Glutamatergic neuron (in vitro differentiated cells): ENCODE measurements at regions not wholly inside any gene's neighbourhood (a gene's known extent, or its start where the extent isn't known, plus 50 kb on each side); places are given as distances from the start of the nearest gene placed in this dataset.

Source experiments
- DNase-seq: peaks from one replicate; pipeline ENCODE4 v3.0.0; 2022
- H3K27ac Mint-ChIP-seq: one replicate; pipeline ENCODE4 v1.8.0; 2020; ENCODE audit warnings: mild to moderate bottlenecking, mixed read lengths, inconsistent platforms; ENCODE audit not compliant: unreplicated experiment
- H3K27me3 Mint-ChIP-seq: one replicate; pipeline ENCODE4 v1.8.0; 2020; ENCODE audit warnings: mild to moderate bottlenecking, moderate library complexity, mixed read lengths, inconsistent platforms; ENCODE audit not compliant: unreplicated experiment
- H3K36me3 Mint-ChIP-seq: one replicate; pipeline ENCODE4 v1.8.0; 2020; ENCODE audit warnings: mild to moderate bottlenecking, mixed read lengths, inconsistent platforms; ENCODE audit not compliant: unreplicated experiment
- H3K4me1 Mint-ChIP-seq: one replicate; pipeline ENCODE4 v1.8.0; 2020; ENCODE audit warnings: mild to moderate bottlenecking, low read depth, mixed read lengths, inconsistent platforms; ENCODE audit not compliant: unreplicated experiment
- H3K4me3 Mint-ChIP-seq: one replicate; pipeline ENCODE4 v1.8.0; 2020; ENCODE audit warnings: mild to moderate bottlenecking, mixed read lengths, inconsistent platforms; ENCODE audit not compliant: unreplicated experiment
- H3K9me3 Mint-ChIP-seq: one replicate; pipeline ENCODE4 v1.8.0; 2020; ENCODE audit warnings: mild to moderate bottlenecking, moderate library complexity, mixed read lengths, inconsistent platforms; ENCODE audit not compliant: unreplicated experiment
- TF ChIP-seq, protein P1 (sequence below): fragments of 200-600 bp; sonication (generic); IDR thresholded peaks from one replicate; pipeline ENCODE4 v1.5.0; 2021; ENCODE audit not compliant: partially characterized antibody, unreplicated experiment

- no peak for DNase-seq
- peaks cover 5% of the 10 kb centered on the region for H3K27me3 Mint-ChIP-seq
- H3K4me1 Mint-ChIP-seq, result no peaks in the 10 kb centered on the region
- TF ChIP-seq, protein P1, sequence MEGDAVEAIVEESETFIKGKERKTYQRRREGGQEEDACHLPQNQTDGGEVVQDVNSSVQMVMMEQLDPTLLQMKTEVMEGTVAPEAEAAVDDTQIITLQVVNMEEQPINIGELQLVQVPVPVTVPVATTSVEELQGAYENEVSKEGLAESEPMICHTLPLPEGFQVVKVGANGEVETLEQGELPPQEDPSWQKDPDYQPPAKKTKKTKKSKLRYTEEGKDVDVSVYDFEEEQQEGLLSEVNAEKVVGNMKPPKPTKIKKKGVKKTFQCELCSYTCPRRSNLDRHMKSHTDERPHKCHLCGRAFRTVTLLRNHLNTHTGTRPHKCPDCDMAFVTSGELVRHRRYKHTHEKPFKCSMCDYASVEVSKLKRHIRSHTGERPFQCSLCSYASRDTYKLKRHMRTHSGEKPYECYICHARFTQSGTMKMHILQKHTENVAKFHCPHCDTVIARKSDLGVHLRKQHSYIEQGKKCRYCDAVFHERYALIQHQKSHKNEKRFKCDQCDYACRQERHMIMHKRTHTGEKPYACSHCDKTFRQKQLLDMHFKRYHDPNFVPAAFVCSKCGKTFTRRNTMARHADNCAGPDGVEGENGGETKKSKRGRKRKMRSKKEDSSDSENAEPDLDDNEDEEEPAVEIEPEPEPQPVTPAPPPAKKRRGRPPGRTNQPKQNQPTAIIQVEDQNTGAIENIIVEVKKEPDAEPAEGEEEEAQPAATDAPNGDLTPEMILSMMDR, result no peak
- H3K27ac Mint-ChIP-seq, result no peak overlapping the region
- H3K9me3 Mint-ChIP-seq, result peaks cover 5% of the 10 kb centered on the region
- H3K36me3 Mint-ChIP-seq, result peaks cover 5% of the 10 kb centered on the region
- H3K4me3 Mint-ChIP-seq, result no peak overlapping the region
Measured at GRCh38 chr1:115476616-115477015, 138.6 kb upstream of the NGF start.

GRCh38 chr1:115475901-115476300 is 137.9 kb upstream of the NGF start:
- H3K9me3 Mint-ChIP-seq, result peaks cover 5% of the 10 kb centered on the region
- peak; percentile 33 for DNase-seq
- H3K27me3 Mint-ChIP-seq, result peaks cover 5% of the 10 kb centered on the region
- no peak overlapping the region for H3K4me3 Mint-ChIP-seq
- TF ChIP-seq, protein P1, result no peak
- H3K4me1 Mint-ChIP-seq, result no peaks in the 10 kb centered on the region
- H3K27ac Mint-ChIP-seq, result no peak overlapping the region
- peaks cover 5% of the 10 kb centered on the region for H3K36me3 Mint-ChIP-seq

DNA sequence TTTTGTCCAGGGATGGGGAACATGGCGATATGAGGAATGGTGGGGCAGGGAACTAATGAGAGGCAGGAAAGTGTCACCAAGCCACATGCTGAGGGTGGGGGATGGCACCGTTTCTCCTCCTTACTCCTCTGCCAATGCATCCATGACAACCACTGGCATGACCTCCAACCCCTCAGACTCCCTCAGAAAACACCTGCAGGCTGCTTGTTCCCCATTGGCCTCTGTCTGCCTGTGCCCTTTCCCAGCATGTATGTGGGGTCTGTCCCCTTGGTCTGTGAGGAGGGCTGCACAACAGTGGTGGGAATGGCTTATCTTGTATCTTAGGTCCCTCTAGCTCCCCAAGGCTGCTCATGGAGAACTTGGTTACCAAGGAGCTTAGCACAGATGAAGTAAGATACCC is 137.2 kb upstream of the NGF start:
- Mint-ChIP-seq H3K4me1 (no peaks in the 10 kb centered on the region), H3K27ac (no peak overlapping the region), H3K36me3 (peaks cover 5% of the 10 kb centered on the region), H3K4me3 (no peak overlapping the region), H3K9me3 (peaks cover 5% of the 10 kb centered on the region), H3K27me3 (peaks cover 5% of the 10 kb centered on the region)
- no peak for DNase-seq
- TF ChIP-seq, protein P1, result no peak

DNA sequence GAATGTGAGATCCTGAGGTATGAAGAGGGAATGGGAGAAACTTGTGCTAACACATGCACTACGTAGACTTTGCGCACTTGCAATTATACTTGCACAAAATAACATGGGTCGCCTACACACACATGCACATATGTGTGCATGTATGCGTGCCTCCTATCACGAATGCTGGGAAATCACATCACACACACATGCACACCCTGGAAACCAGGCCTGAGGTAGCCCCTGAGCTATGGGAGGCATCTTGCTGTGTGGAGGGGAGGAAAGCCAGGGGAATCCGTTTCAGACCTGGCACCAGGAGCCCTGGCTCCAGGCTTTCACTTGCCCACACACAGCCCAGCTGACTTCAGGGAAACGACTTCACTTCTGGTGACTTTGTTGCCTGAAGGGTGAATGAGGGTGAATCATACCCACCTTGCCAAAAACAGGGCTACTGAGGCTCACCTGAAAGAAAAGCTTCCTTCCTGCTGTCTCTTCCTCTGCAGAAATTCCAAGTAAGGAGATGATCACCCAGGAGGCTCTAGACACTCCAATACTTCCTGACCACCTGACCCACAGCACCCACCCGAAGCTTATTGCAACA is 136.0 kb upstream of the NGF start:
- Mint-ChIP-seq H3K4me1 (no peaks in the 10 kb centered on the region), H3K27me3 (peaks cover 7% of the 10 kb centered on the region), H3K4me3 (no peak overlapping the region), H3K27ac (no peak overlapping the region), H3K9me3 (peaks cover 5% of the 10 kb centered on the region), H3K36me3 (peaks cover 5% of the 10 kb centered on the region)
- DNase-seq, result no peak
- TF ChIP-seq, protein P1, result no peak

- Mint-ChIP-seq H3K4me1 (no peaks in the 10 kb centered on the region), H3K36me3 (peaks cover 5% of the 10 kb centered on the region), H3K27ac (no peak overlapping the region), H3K27me3 (peaks cover 5% of the 10 kb centered on the region), H3K9me3 (no peaks in the 10 kb centered on the region), H3K4me3 (no peak overlapping the region)
- TF ChIP-seq, protein P1, result peak; percentile 83
- peak; percentile 64 for DNase-seq
Measured at GRCh38 chr1:115469703-115470476, 131.8 kb upstream of the NGF start.
